ENCODE measurements at regions not wholly inside any gene's neighbourhood (a gene's known extent, or its start where the extent isn't known, plus 50 kb on each side); places are given as distances from the start of the nearest gene placed in this dataset.
"Not testable (repeated sequence)": the region's sequence is repeated elsewhere in the genome, so short reads cannot be mapped to it uniquely, and the experiment has no call there.

- intact Hi-C loops (cut with DNase I), result no loop called here
- DNase-seq, result peak in 1 of 10 donors; percentile 49
Measured at GRCh38 chr4:179586460-179586859, 2144.2 kb upstream of the AGA start.

- DNase-seq, result no peak
- intact Hi-C loops (cut with DNase I), result no loop called here
Measured at GRCh38 chr4:179595671-179596410, 2153.6 kb upstream of the AGA start.

DNA sequence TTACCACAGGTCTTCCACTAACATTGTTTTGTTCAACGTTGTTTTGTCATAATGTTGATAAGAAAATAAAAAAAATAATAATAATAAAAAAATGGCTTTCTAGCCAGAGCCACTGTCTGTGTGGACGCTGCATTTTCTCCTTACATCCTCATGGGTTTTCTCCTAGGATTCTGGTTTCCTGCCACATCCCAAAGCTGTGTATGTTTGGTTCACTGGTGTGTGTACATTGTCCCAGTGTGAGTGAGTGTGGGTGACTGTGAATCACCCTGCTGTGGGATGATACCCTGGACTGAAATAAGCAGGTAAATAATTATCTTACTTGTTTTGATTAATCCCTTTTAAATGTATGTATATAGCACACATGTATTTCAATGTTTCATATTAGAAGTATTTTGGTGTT lies 2154.4 kb upstream of the AGA start:
- intact Hi-C loops (cut with DNase I), result no loop called here
- DNase-seq, result no peak

GRCh38 chr4:179597301-179597700 lies 2155.1 kb upstream of the AGA start:
- peak in 1 of 10 donors; percentile 37 for DNase-seq
- intact Hi-C loops (cut with DNase I), result no loop called here

DNA sequence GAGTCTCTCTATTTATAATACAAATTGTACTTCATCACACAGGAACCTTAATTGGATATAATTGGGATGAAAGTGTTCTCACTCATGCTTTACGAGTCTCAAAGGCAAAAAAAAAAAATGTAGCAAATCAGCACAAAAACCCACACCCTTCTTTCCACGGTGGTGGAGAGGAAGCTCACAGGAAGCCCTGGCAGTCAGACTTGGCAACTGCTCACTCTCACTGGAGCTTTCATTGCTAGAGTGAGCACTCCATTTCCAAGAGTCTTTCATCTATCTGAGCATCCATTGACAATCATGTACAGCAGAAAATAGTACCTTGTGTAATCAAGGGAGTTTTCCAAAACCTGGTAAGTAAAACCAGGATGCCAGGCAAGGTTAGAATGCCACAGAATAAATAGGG lies 2159.4 kb upstream of the AGA start:
- intact Hi-C loops (cut with DNase I), result no loop called here
- no peak for DNase-seq

DNA sequence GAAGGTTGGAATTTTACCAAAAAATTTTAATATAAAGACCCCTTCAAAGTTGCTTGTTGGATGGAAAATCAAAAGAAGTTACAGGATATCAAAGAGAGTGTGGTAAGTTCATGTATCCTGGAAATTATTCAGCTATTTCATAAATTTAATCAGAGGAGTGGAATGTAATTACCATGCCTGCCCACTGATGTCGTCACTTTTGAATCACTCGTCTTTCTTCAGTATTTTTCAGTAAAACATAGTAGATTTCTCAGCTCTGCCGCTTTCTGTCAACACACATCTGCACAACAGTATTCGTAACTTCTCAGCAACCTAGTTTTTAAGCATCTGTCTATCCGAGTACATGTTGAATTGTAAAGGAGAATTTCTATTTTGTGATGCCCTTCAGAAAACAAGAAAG lies 2163.0 kb upstream of the AGA start:
- DNase-seq, result no peak
- intact Hi-C loops (cut with DNase I), result no loop called here

GRCh38 chr4:179607003-179607402 lies 2164.8 kb upstream of the AGA start:
- intact Hi-C loops (cut with DNase I), result no loop called here
- DNase-seq, result no peak

- DNase-seq, result no peak
- intact Hi-C loops (cut with DNase I), result no loop called here
Measured at GRCh38 chr4:179615704-179616103, 2173.5 kb upstream of the AGA start.

GRCh38 chr4:179618966-179619365 lies 2176.7 kb upstream of the AGA start:
- no peak for DNase-seq
- intact Hi-C loops (cut with DNase I), result no loop called here

DNA sequence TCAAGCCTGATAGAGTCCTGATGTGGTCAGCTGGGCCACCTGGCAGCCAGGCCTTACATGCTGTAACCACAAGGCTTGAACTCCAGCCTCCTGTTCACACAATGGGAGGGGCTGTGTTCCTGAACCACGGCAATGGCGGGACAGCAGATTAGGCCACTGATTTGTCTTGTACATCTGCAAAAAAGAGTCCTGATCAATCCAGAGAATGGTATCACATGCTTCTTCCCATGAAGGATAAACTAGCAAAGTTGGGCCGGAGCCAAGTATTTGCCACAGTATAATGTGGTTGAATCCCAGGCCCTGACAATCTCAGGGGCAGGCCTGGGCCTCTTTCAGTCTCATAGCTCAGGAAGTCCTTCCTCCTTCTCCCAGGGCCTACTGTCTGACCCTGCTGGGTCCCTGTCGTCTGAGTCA lies 2182.5 kb upstream of the AGA start:
- peak in 4 of 10 donors; percentile 15 to 62 (median 40) for DNase-seq
- intact Hi-C loops (cut with DNase I), result no loop called here

- intact Hi-C loops (cut with DNase I), result no loop called here
- no peak for DNase-seq
Measured at GRCh38 chr4:179625406-179625805, 2183.2 kb upstream of the AGA start.

- intact Hi-C loops (cut with DNase I), result no loop called here
- DNase-seq, result no peak
Measured at GRCh38 chr4:179626687-179627086, 2184.4 kb upstream of the AGA start.

DNA sequence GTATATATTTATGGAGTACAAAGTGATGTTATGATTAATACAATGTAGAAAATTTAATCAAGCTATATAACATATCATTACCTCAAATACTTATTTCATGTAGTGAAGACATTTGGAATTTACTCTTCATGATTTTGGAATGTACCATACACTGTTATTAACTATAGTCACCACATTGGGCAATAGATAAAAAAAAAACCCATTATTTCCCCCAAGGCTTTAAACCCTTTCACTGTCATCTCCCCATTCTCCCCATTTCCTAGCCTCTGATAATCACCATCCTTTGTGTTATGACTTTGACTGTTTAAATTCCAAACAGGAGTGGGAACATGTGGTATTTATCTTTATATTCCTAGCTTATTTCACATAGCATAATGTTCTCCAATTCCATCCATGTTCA lies 2189.1 kb upstream of the AGA start:
- DNase-seq, result no peak
- intact Hi-C loops (cut with DNase I), result no loop called here

GRCh38 chr4:179634862-179635261 lies 2192.6 kb upstream of the AGA start:
- intact Hi-C loops (cut with DNase I), result no loop called here
- DNase-seq, result no peak

DNA sequence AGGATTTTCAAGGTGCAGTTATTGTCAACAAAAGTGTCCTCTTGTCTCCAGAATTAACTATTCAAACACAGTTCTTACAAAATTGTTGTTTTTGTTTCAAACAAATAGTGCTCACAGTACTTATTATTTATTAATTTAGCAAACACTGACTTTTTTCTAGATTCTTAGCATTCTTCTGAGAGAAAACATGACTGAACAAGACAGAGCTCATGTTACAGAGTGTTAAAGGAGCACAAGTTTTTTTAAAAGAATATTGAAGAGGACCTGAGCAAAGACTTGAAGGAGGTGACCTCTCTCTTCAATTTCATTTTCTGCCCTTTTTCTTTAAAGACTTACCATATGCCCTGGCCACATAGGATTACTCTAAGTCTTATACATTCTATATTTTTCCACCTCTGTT lies 2220.3 kb upstream of the AGA start:
- intact Hi-C loops (cut with DNase I), result no loop called here
- no peak for DNase-seq

DNA sequence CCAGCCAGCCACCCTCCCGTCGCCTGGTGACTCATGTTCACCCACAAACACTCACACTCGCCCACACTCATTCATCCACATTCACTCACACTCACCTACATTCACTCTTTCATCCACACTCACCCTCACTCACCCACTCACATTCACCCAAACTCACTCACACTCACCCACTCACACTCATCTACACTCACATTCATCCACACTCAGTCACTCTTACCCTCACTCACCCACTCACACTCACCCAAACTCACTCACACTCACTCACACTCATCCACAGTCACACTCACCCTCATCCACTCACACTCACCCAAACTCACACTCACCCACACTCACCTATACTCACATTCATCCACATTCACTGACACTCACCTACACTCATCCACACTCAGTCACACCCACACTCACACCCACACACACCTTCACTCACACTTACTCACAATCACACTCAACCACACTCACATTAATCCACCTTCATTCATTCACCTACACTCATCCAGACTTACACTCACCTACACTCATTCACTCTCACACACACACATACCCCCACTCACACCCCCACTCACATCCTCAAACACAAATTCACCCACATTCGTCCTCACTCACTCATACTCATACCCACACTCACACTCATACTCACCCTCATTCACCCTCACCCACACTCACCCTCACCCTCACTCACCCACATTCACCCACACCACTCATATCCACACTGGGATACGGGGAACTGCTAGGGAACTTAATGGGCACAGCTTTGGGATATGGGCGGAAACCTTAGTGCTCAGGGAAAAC lies 2221.6 kb upstream of the AGA start:
- DNase-seq, result no peak
- intact Hi-C loops (cut with DNase I), result no loop called here

DNA sequence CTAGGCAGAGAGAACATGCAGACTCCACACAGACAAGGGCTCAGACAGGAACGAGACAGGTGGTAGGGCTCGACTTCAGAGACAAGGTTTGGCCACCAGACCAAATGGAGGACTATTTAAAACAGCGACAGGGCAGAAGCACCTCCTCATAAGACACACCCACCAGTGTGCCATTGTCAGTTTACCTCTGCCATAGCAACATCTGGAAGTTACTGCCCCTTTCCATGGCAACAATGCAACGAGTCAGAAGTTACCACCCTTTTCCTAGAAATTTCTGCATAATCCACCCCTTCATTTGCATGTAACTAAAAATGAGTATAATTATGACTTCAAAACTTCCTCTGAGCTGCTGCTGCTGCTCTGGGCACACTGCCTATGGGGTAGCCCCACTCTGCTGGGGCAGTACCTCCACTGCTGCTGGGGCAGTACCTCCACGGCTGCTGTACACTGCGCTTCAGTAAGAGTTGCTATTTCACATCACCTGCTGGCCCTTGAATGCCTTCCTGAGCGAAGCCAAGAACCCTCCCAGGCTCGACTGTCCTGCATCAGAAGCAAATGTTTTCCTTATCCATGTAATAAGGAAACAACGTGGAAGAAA lies 2222.3 kb upstream of the AGA start:
- intact Hi-C loops (cut with DNase I), result no loop called here
- DNase-seq, result no peak

DNA sequence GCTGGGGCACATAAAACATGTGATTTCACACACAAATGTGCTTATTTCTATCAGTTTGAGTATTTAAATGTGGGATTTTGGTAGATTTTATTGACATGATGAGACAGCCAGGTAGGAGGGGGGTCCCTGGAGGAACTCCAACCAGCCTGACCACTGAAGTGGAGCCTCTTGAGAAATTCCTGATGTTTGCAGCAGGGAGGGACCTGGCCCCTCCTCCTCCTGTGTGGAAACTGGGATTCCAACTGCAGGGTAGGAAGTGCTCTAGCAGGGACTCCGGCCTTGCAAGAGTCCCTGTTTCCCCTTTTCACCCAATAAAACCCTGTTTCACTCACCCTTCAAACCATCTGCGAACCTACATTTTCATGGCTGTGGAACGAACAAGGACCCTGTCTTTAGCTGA lies 2224.0 kb upstream of the AGA start:
- intact Hi-C loops (cut with DNase I), result no loop called here
- DNase-seq, result no peak

GRCh38 chr4:179671609-179672008 lies 2229.4 kb upstream of the AGA start:
- intact Hi-C loops (cut with DNase I), result no loop called here
- DNase-seq, result no peak

DNA sequence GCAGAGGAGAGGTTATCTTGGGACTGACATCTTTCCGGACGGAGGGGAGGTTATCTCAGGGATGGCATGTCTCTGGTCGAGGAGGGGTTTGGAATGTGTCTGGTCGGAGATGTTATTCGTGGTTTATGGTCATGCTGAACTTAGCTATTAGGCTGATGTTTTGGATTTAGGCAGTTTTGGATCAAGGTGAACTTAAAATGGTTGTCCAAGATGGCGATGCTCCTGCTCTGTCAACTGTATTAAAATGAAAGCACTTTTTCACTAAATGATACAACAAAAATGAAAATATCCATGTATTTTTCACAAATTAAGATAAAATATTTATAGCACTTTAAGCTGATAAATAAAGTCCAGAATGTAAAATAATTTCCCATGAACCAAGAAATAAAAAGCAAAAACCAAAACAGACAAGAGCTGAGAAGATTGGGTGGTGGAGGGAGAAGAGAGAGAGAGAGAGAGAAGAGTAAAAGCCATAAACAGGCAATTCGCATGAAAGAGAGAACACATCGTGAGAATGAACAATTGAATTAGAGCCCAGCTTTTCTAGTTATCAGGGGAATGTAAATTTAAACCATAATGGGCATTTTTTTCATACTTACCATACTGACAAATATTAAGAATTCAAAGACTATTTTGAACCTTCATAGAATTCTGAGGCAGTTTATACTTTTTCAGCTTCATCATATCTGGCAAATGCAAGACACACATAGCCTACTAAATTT lies 2236.0 kb upstream of the AGA start:
- intact Hi-C loops (cut with DNase I), result no loop called here
- DNase-seq, result no peak

DNA sequence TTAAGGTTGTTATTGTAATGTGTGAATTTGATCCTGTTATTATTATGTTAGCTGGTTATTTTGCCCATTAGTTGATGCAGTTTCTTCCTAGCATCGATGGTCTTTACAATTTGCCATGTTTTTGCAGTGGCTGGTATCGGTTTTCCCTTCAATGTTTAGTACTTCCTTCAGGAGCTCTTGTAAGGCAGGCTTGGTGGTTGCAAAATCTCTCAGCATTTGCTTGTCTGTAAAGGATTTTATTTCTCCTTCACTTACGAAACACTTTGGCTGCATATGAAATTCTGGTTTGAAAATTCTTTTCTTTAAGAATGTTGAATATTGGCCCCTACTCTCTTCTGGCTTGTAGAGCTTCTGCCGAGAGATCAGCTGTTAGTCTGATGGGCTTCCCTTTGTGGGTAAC lies 2241.4 kb upstream of the AGA start:
- DNase-seq; intact Hi-C loops (cut with DNase I): not testable (repeated sequence)
